WTC11 (cell line): ENCODE measurements at regions not wholly inside any gene's neighbourhood (a gene's known extent, or its start where the extent isn't known, plus 50 kb on each side); places are given as distances from the start of the nearest gene placed in this dataset.

ENCODE experiments used
- ATAC-seq: fragments of 200-7000 bp; cut with Tn5 transposase; 2 replicates; pipeline ENCODE4 v1.10.0; 2021; ENCODE audit warnings: mild to moderate bottlenecking, moderate library complexity
- CTCF ChIA-PET: fragments of 300-600 bp; sonication (Branson Sonifier 250); formaldehyde crosslinking; loops from one replicate; lab custom pipeline; 2021; ENCODE audit warnings: antibody characterized with exemption; lab: Charles Lee
- POLR2A ChIA-PET: fragments of 350-600 bp; sonication (Branson Sonifier 250); formaldehyde crosslinking; loops from one replicate; lab custom pipeline; 2021; ENCODE audit warnings: antibody characterized with exemption; lab: Charles Lee
- DNase-seq: peaks from one replicate; pipeline ENCODE4 v3.0.0; 2021; ENCODE audit warnings: low spot score
- H3K27ac Mint-ChIP-seq: 2 replicates; pipeline ENCODE4 v1.8.0; 2021; ENCODE audit warnings: mixed read lengths
- H3K27me3 Mint-ChIP-seq: 2 replicates; pipeline ENCODE4 v1.8.0; 2021; ENCODE audit warnings: low read depth, mild to moderate bottlenecking, moderate library complexity, mixed read lengths
- H3K36me3 Mint-ChIP-seq: 2 replicates; pipeline ENCODE4 v1.8.0; 2021; ENCODE audit warnings: mixed read lengths
- H3K4me1 Mint-ChIP-seq: 2 replicates; pipeline ENCODE4 v1.8.0; 2022; ENCODE audit warnings: mixed read lengths
- H3K4me3 Mint-ChIP-seq: 2 replicates; pipeline ENCODE4 v1.8.0; 2021; ENCODE audit warnings: mild to moderate bottlenecking, moderate library complexity, mixed read lengths
- H3K9me3 Mint-ChIP-seq: 2 replicates; pipeline ENCODE4 v1.8.0; 2021; ENCODE audit warnings: mixed read lengths
- ATF1 ChIP-seq: sonication (generic); formaldehyde crosslinking; IDR thresholded peaks from 2 replicates; pipeline ENCODE4 v1.8.1; 2023; ENCODE audit warnings: mild to moderate bottlenecking, moderate library complexity, missing genetic modification reagents
- ATF6 ChIP-seq: sonication (generic); formaldehyde crosslinking; IDR thresholded peaks from 2 replicates; pipeline ENCODE4 v1.8.1; 2023; ENCODE audit warnings: mild to moderate bottlenecking, missing genetic modification reagents
- CBFB ChIP-seq: sonication (generic); formaldehyde crosslinking; IDR thresholded peaks from 2 replicates; pipeline ENCODE4 v1.8.1; 2022; ENCODE audit warnings: mild to moderate bottlenecking, low read depth, missing genetic modification reagents
- CREM ChIP-seq: sonication (generic); formaldehyde crosslinking; IDR thresholded peaks from 2 replicates; pipeline ENCODE4 v1.8.1; 2022; ENCODE audit warnings: mild to moderate bottlenecking, missing genetic modification reagents, moderate library complexity
- CTCF ChIP-seq: fragments of 200-600 bp; IDR thresholded peaks from 2 replicates; pipeline ENCODE4 v1.8.0; 2022; ENCODE audit warnings: antibody characterized with exemption
- EMX1 ChIP-seq: fragments of 250-450 bp; sonication (Bioruptor Pico); IDR thresholded peaks from 2 replicates; pipeline ENCODE4 v1.8.0; 2021; ENCODE audit warnings: mild to moderate bottlenecking
- FOXJ3 ChIP-seq: sonication (generic); formaldehyde crosslinking; IDR thresholded peaks from 2 replicates; pipeline ENCODE4 v1.9.0; 2021; ENCODE audit warnings: missing genetic modification reagents, mild to moderate bottlenecking, borderline replicate concordance
- GTF2I ChIP-seq: fragments of 250-450 bp; sonication (Bioruptor Pico); conservative IDR thresholded peaks from 2 replicates; pipeline ENCODE4 v1.4.0; 2021; ENCODE audit warnings: mild to moderate bottlenecking
- HMGA2 ChIP-seq: fragments of 250-450 bp; sonication (Bioruptor Pico); IDR thresholded peaks from 2 replicates; pipeline ENCODE4 v1.4.0; 2021; ENCODE audit warnings: mild to moderate bottlenecking, moderate library complexity
- JAZF1 ChIP-seq: fragments of 250-450 bp; sonication (Bioruptor Pico); IDR thresholded peaks from 2 replicates; pipeline ENCODE4 v1.9.0; 2021; ENCODE audit warnings: moderate library complexity, mild to moderate bottlenecking, inconsistent platforms
- KAT7 ChIP-seq: sonication (generic); formaldehyde crosslinking; IDR thresholded peaks from 2 replicates; pipeline ENCODE4 v1.8.1; 2023; ENCODE audit warnings: missing genetic modification reagents, mild to moderate bottlenecking, borderline replicate concordance
- MYBL2 ChIP-seq: sonication (generic); formaldehyde crosslinking; IDR thresholded peaks from 2 replicates; pipeline ENCODE4 v1.8.1; 2023; ENCODE audit warnings: mild to moderate bottlenecking, moderate library complexity, missing genetic modification reagents
- NFATC4 ChIP-seq: fragments of 250-450 bp; sonication (Bioruptor Pico); IDR thresholded peaks from 2 replicates; pipeline ENCODE4 v1.9.0; 2021; ENCODE audit warnings: mild to moderate bottlenecking
- NFYB ChIP-seq: sonication (generic); formaldehyde crosslinking; conservative IDR thresholded peaks from 2 replicates; pipeline ENCODE4 v1.8.0; 2022; ENCODE audit warnings: low read depth, missing genetic modification reagents
- NR1H2 ChIP-seq: sonication (generic); formaldehyde crosslinking; IDR thresholded peaks from 2 replicates; pipeline ENCODE4 v1.9.0; 2021; ENCODE audit warnings: mild to moderate bottlenecking, moderate library complexity, missing genetic modification reagents
- NR2C2 ChIP-seq: sonication (generic); formaldehyde crosslinking; IDR thresholded peaks from 2 replicates; pipeline ENCODE4 v1.8.0; 2022; ENCODE audit warnings: mild to moderate bottlenecking, missing genetic modification reagents
- OVOL2 ChIP-seq: fragments of 250-450 bp; sonication (Bioruptor Pico); IDR thresholded peaks from 2 replicates; pipeline ENCODE4 v1.9.0; 2021; ENCODE audit warnings: mild to moderate bottlenecking, borderline replicate concordance
- PRRX2 ChIP-seq: fragments of 250-450 bp; sonication (Bioruptor Pico); IDR thresholded peaks from 2 replicates; pipeline ENCODE4 v1.8.0; 2021; ENCODE audit warnings: mild to moderate bottlenecking
- RELA ChIP-seq: sonication (generic); formaldehyde crosslinking; IDR thresholded peaks from 2 replicates; pipeline ENCODE4 v1.8.1; 2022; ENCODE audit warnings: missing genetic modification reagents, mild to moderate bottlenecking, borderline replicate concordance
- RORB ChIP-seq: fragments of 250-450 bp; sonication (Bioruptor Pico); IDR thresholded peaks from 2 replicates; pipeline ENCODE4 v1.9.0; 2021; ENCODE audit warnings: mild to moderate bottlenecking
- SOX15 ChIP-seq: fragments of 250-450 bp; sonication (Bioruptor Pico); IDR thresholded peaks from 2 replicates; pipeline ENCODE4 v1.9.0; 2021; ENCODE audit warnings: mild to moderate bottlenecking
- SP1 ChIP-seq: sonication (generic); formaldehyde crosslinking; conservative IDR thresholded peaks from 2 replicates; pipeline ENCODE4 v1.8.1; 2022; ENCODE audit warnings: missing genetic modification reagents
- STAT6 ChIP-seq: sonication (generic); formaldehyde crosslinking; conservative IDR thresholded peaks from 2 replicates; pipeline ENCODE4 v1.8.1; 2023; ENCODE audit warnings: mild to moderate bottlenecking, low read depth, missing genetic modification reagents, moderate library complexity
- TCF7 ChIP-seq: sonication (generic); formaldehyde crosslinking; IDR thresholded peaks from 2 replicates; pipeline ENCODE4 v1.8.0; 2022; ENCODE audit warnings: mild to moderate bottlenecking, low read depth, missing genetic modification reagents, moderate library complexity
- ZBTB21 ChIP-seq: sonication (generic); formaldehyde crosslinking; IDR thresholded peaks from 2 replicates; pipeline ENCODE4 v1.8.1; 2023; ENCODE audit warnings: mild to moderate bottlenecking, missing genetic modification reagents, borderline replicate concordance
- ZBTB43 ChIP-seq: sonication (generic); formaldehyde crosslinking; IDR thresholded peaks from 2 replicates; pipeline ENCODE4 v1.8.1; 2023; ENCODE audit warnings: mild to moderate bottlenecking, missing genetic modification reagents
- ZMAT4 ChIP-seq: fragments of 250-450 bp; sonication (Bioruptor Pico); IDR thresholded peaks from 2 replicates; pipeline ENCODE4 v1.9.0; 2021; ENCODE audit warnings: mild to moderate bottlenecking
- ZNF121 ChIP-seq: sonication (generic); formaldehyde crosslinking; IDR thresholded peaks from 2 replicates; pipeline ENCODE4 v1.8.0; 2023; ENCODE audit warnings: missing genetic modification reagents
- ZNF232 ChIP-seq: sonication (generic); formaldehyde crosslinking; IDR thresholded peaks from 2 replicates; pipeline ENCODE4 v1.8.0; 2022; ENCODE audit warnings: mild to moderate bottlenecking, missing genetic modification reagents
- ZNF416 ChIP-seq: fragments of 250-450 bp; sonication (Bioruptor Pico); IDR thresholded peaks from 2 replicates; pipeline ENCODE4 v1.9.0; 2021; ENCODE audit warnings: mild to moderate bottlenecking, inconsistent platforms

GRCh38 chr14:61602003-61602732 lies 93.1 kb upstream of the HIF1A start:
- peak overlapping the region; percentile 44 for H3K27ac Mint-ChIP-seq
- no peak for DNase-seq
- no peaks in the 10 kb centered on the region for H3K27me3 Mint-ChIP-seq
- H3K9me3 Mint-ChIP-seq: no peaks in the 10 kb centered on the region
- H3K36me3 Mint-ChIP-seq: no peaks in the 10 kb centered on the region
- no peak overlapping the region for H3K4me3 Mint-ChIP-seq
- peak; percentile 58 for ATAC-seq
- ChIA-PET POLR2A (no interaction called here), CTCF (no interaction called here)
- TF ChIP-seq PRRX2 (CRISPR knock-in tag) (no peak), CTCF (no peak), ATF1 (CRISPR knock-in tag) (no peak), GTF2I (CRISPR knock-in tag) (no peak), SOX15 (no peak), ZBTB43 (CRISPR knock-in tag) (no peak), OVOL2 (CRISPR knock-in tag) (no peak), ZNF232 (CRISPR knock-in tag) (no peak), ATF6 (CRISPR knock-in tag) (no peak), NFYB (CRISPR knock-in tag) (no peak), NR1H2 (CRISPR knock-in tag) (no peak), FOXJ3 (CRISPR knock-in tag) (no peak), RELA (CRISPR knock-in tag) (no peak), HMGA2 (CRISPR knock-in tag) (no peak), CBFB (CRISPR knock-in tag) (no peak)
- H3K4me1 Mint-ChIP-seq: peaks cover 47% of the 10 kb centered on the region

- Mint-ChIP-seq H3K36me3 (no peaks in the 10 kb centered on the region), H3K4me3 (no peak overlapping the region), H3K27ac (no peak overlapping the region), H3K4me1 (peaks cover 48% of the 10 kb centered on the region), H3K9me3 (no peaks in the 10 kb centered on the region), H3K27me3 (no peaks in the 10 kb centered on the region)
- DNase-seq (no peak), ATAC-seq (0 out of 2 replicates have a peak, but pooled peaks have one; percentile 13)
- POLR2A ChIA-PET: no interaction called here
- CTCF ChIA-PET: no interaction called here
- TF ChIP-seq NFATC4 (CRISPR knock-in tag) (no peak), ZNF232 (CRISPR knock-in tag) (no peak), CREM (CRISPR knock-in tag) (no peak), KAT7 (no peak), NR2C2 (CRISPR knock-in tag) (no peak), JAZF1 (no peak), CBFB (CRISPR knock-in tag) (no peak), ZBTB21 (no peak), SP1 (CRISPR knock-in tag) (no peak), RORB (CRISPR knock-in tag) (no peak), ZNF416 (no peak), ZMAT4 (CRISPR knock-in tag) (no peak), STAT6 (no peak), TCF7 (CRISPR knock-in tag) (no peak), ZNF121 (CRISPR knock-in tag) (no peak), EMX1 (CRISPR knock-in tag) (no peak), MYBL2 (CRISPR knock-in tag) (no peak)
Observed at GRCh38 chr14:61602733-61603077, 92.6 kb upstream of the HIF1A start.
